H1 (cell line): ENCODE measurements at regions not wholly inside any gene's neighbourhood (a gene's known extent, or its start where the extent isn't known, plus 50 kb on each side); places are given as distances from the start of the nearest gene placed in this dataset.

ENCODE experiments used
- CTCF ChIA-PET: fragments of 300-600 bp; sonication (Branson Sonifier 250); formaldehyde crosslinking; loops from one replicate; lab custom pipeline; 2021; ENCODE audit not compliant: partially characterized antibody; lab: Charles Lee
- POLR2A ChIA-PET: fragments of 300-600 bp; sonication (Branson Sonifier 250); formaldehyde crosslinking; loops from one replicate; lab custom pipeline; 2021; ENCODE audit warnings: inconsistent platforms; ENCODE audit not compliant: partially characterized antibody; lab: Charles Lee
- DNase-seq, 2 experiments: peaks; one replicate each; pipeline versions ENCODE4 v3.0.0 to v3.0.0-alpha.2; 2010 to 2022; ENCODE audit warnings: low spot score in 2 of 2, low read depth in 1 of 2, mixed read lengths in 1 of 2
- FAIRE-seq: peaks from 2 replicates; lab custom pipeline; 2011; peaks lifted over from hg19 to GRCh38; lab: Jason Lieb, UNC
- H2AFZ ChIP-seq: 2 replicates; pipeline ENCODE4 v1.8.1; 2012; ENCODE audit warnings: low read length, inconsistent platforms
- H2AK5ac ChIP-seq: 2 replicates; pipeline ENCODE4 v1.6.1; 2013; ENCODE audit warnings: low read depth, low read length
- H2BK120ac ChIP-seq: replicated peaks from 2 replicates; pipeline ENCODE3; 2013; ENCODE audit warnings: low read depth, low read length, inconsistent platforms
- H2BK12ac ChIP-seq: 2 replicates; pipeline ENCODE4 v1.6.1; 2013; ENCODE audit warnings: low read depth, low read length
- H2BK15ac ChIP-seq: 2 replicates; pipeline ENCODE4 v1.6.1; 2013; ENCODE audit warnings: low read length
- H2BK20ac ChIP-seq: 2 replicates; pipeline ENCODE4 v1.6.1; 2013; ENCODE audit warnings: low read length
- H2BK5ac ChIP-seq: 2 replicates; pipeline ENCODE4 v1.6.1; 2013; ENCODE audit warnings: low read depth, low read length
- H3K14ac ChIP-seq: 2 replicates; pipeline ENCODE4 v1.6.1; 2013; ENCODE audit warnings: inconsistent platforms; ENCODE audit not compliant: insufficient read length
- H3K18ac ChIP-seq: 2 replicates; pipeline ENCODE4 v1.6.1; 2013; ENCODE audit warnings: low read length; ENCODE audit errors: extremely low read depth
- H3K23ac ChIP-seq: 2 replicates; pipeline ENCODE4 v1.6.1; 2013; ENCODE audit warnings: inconsistent platforms; ENCODE audit not compliant: insufficient read length
- H3K23me2 ChIP-seq: 2 replicates; pipeline ENCODE4 v1.6.1; 2013; ENCODE audit warnings: low read depth, low read length
- H3K27ac ChIP-seq: 2 replicates; pipeline ENCODE4 v1.6.1; 2011; ENCODE audit warnings: low read depth, low read length, inconsistent platforms
- H3K27me3 ChIP-seq, 4 experiments: replicated peaks in 1 of 4; 1 replicate in 1 of 4; 2 replicates in 3 of 4; pipeline versions ENCODE4 v1.6.1 to v1.8.1; 2011 to 2013; ENCODE audit warnings: low read length in 3 of 4, mild to moderate bottlenecking in 3 of 4, inconsistent platforms in 2 of 4, mixed read lengths in 2 of 4, moderate library complexity in 1 of 4; ENCODE audit not compliant: control insufficient read depth in 3 of 4, insufficient read depth in 3 of 4; ENCODE audit errors: extremely low read depth in 1 of 4
- H3K36me3 ChIP-seq, 4 experiments: 2 replicates each; pipeline versions ENCODE4 v1.6.1 to v1.8.1; 2011 to 2013; ENCODE audit warnings: mild to moderate bottlenecking in 4 of 4, low read length in 3 of 4, moderate library complexity in 2 of 4, control low read depth in 1 of 4, inconsistent platforms in 1 of 4; ENCODE audit not compliant: insufficient read depth in 4 of 4, control insufficient read depth in 2 of 4
- H3K4ac ChIP-seq: replicated peaks from 2 replicates; pipeline ENCODE3; 2013; ENCODE audit warnings: low read length, low read depth, mixed read lengths, inconsistent platforms; ENCODE audit not compliant: insufficient read length
- H3K4me1 ChIP-seq, 4 experiments: replicated peaks in 1 of 4; 1 replicate in 1 of 4; 2 replicates in 3 of 4; pipeline versions ENCODE4 v1.6.1 to v1.8.1; 2011 to 2013; ENCODE audit warnings: low read length in 3 of 4, inconsistent platforms in 2 of 4, mixed read lengths in 1 of 4; ENCODE audit not compliant: insufficient read depth in 4 of 4, control insufficient read depth in 3 of 4
- H3K4me2 ChIP-seq, 2 experiments: 2 replicates each; pipeline versions ENCODE4 v1.6.1 to v1.8.1; 2011 to 2013; ENCODE audit warnings: low read depth in 2 of 2, low read length in 2 of 2, control low read depth in 1 of 2, inconsistent platforms in 1 of 2, mild to moderate bottlenecking in 1 of 2; ENCODE audit not compliant: insufficient read depth in 1 of 2
- H3K4me3 ChIP-seq, 4 experiments: fragments of 200-600, 300-600 bp in 1 of 4; sonication (generic), shearing (Covaris generic), sonication (Bioruptor Twin) in 1 of 4; 2 replicates each; pipeline versions ENCODE4 v1.5.1 to v1.8.1; 2011 to 2016; ENCODE audit warnings: low read length in 4 of 4, low read depth in 3 of 4, control low read depth in 2 of 4, inconsistent platforms in 2 of 4, mild to moderate bottlenecking in 2 of 4, mixed read lengths in 1 of 4, moderate library complexity in 1 of 4; ENCODE audit not compliant: insufficient read depth in 2 of 4; ENCODE audit errors: extremely low read depth in 1 of 4
- H3K56ac ChIP-seq: replicated peaks from 2 replicates; pipeline ENCODE3; 2013; ENCODE audit warnings: low read depth, mild to moderate bottlenecking, mixed read lengths, low read length, inconsistent platforms; ENCODE audit not compliant: insufficient read length
- H3K79me1 ChIP-seq: 2 replicates; pipeline ENCODE4 v1.6.1; 2013; ENCODE audit warnings: low read depth, low read length, control low read depth
- H3K79me2 ChIP-seq, 2 experiments: 2 replicates each; pipeline versions ENCODE4 v1.6.1 to v1.8.1; 2012 to 2013; ENCODE audit warnings: low read length in 2 of 2, mild to moderate bottlenecking in 2 of 2, inconsistent platforms in 1 of 2; ENCODE audit not compliant: insufficient read depth in 2 of 2, control insufficient read depth in 1 of 2
- H3K9ac ChIP-seq, 4 experiments: replicated peaks in 1 of 4; 1 replicate in 1 of 4; 2 replicates in 3 of 4; pipeline versions ENCODE4 v1.6.1 to v1.8.1; 2011 to 2013; ENCODE audit warnings: low read depth in 3 of 4, low read length in 3 of 4, control low read depth in 2 of 4, mild to moderate bottlenecking in 2 of 4, moderate library complexity in 2 of 4, inconsistent platforms in 1 of 4; ENCODE audit errors: extremely low read depth in 1 of 4
- H3K9me3 ChIP-seq, 2 experiments: 2 replicates each; pipeline versions ENCODE4 v1.6.1 to v1.8.1; 2012 to 2013; ENCODE audit warnings: mild to moderate bottlenecking in 2 of 2, moderate library complexity in 2 of 2, control low read depth in 1 of 2, inconsistent platforms in 1 of 2, low read depth in 1 of 2, low read length in 1 of 2, mixed read lengths in 1 of 2; ENCODE audit not compliant: insufficient read depth in 2 of 2
- H4K20me1 ChIP-seq, 2 experiments: replicated peaks in 1 of 2; 2 replicates each; pipeline versions ENCODE3 to v1.8.1; 2011 to 2013; ENCODE audit warnings: inconsistent platforms in 2 of 2, low read length in 2 of 2, mild to moderate bottlenecking in 1 of 2; ENCODE audit not compliant: insufficient read depth in 2 of 2, control insufficient read depth in 1 of 2
- H4K5ac ChIP-seq: 2 replicates; pipeline ENCODE4 v1.6.1; 2013; ENCODE audit warnings: low read length, low read depth, mixed read lengths, inconsistent platforms; ENCODE audit not compliant: insufficient read length
- H4K8ac ChIP-seq: 2 replicates; pipeline ENCODE4 v1.8.0; 2013; ENCODE audit warnings: mild to moderate bottlenecking, moderate library complexity, low read length, inconsistent platforms; ENCODE audit not compliant: insufficient read depth; ENCODE audit errors: extremely low read depth
- H4K91ac ChIP-seq: replicated peaks from 2 replicates; pipeline ENCODE3; 2013; ENCODE audit warnings: low read length, mixed read lengths, inconsistent platforms; ENCODE audit not compliant: insufficient read length
- CEBPB ChIP-seq: IDR thresholded peaks from 2 replicates; pipeline ENCODE4 v1.6.1; 2012; ENCODE audit warnings: low read depth, low read length
- TEAD4 ChIP-seq: IDR thresholded peaks from 2 replicates; pipeline ENCODE4 v1.6.1; 2012; ENCODE audit warnings: low read depth, low read length, inconsistent platforms, mixed read lengths
- WGBS, 2 experiments: shearing (Covaris generic) in 1 of 2; methylation state at CpG; one replicate each; pipeline versions ENCODE4 v1.1.6 to v1.1.7; 2013 to 2015; ENCODE audit warnings: low lambda C conversion rate in 2 of 2, mixed read lengths in 2 of 2, inconsistent platforms in 1 of 2, low coverage in 1 of 2, missing lambda C conversion rate in 1 of 2; ENCODE audit not compliant: insufficient replicate concordance in 2 of 2, insufficient coverage in 1 of 2, insufficient read length in 1 of 2; ENCODE audit errors: extremely low coverage in 1 of 2, missing lambda C conversion rate in 1 of 2; 5-methylcytosine and 5-hydroxymethylcytosine counted together

DNA sequence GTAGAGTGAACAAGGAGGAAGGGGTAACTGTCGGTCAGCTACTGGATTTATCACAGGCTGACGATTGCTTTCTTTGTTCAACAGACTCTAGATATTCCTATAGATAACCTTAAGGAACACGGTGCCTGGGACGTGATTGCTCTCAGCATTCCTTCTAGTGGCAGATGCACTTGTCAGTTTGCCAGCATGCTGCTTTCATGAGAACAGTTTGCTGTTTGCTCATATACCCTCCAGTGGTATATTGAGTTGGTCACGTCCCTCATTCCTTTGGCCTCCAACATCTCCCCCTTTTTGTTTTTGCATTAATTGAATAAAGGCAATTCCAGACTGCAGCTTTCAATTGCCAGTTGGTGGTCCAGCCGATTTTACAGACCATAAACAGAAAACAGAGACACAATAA is 76.8 kb upstream of the BTN3A2 start:
- peaks cover 2% of the 10 kb centered on the region for H3K23me2 ChIP-seq
- no peak overlapping the region for H4K5ac ChIP-seq
- H3K9ac ChIP-seq, result no peak overlapping the region
- H3K9me3 ChIP-seq, result no peaks in the 10 kb centered on the region
- H3K4me2 ChIP-seq, result no peak overlapping the region
- H2BK15ac ChIP-seq, result no peak overlapping the region
- H2BK120ac ChIP-seq, result no peak overlapping the region
- no peak overlapping the region for H3K14ac ChIP-seq
- H3K4ac ChIP-seq, result no peak overlapping the region
- H3K18ac ChIP-seq, result no peak overlapping the region
- no peaks in the 10 kb centered on the region for H3K27me3 ChIP-seq
- no peak overlapping the region for H2AFZ ChIP-seq
- no peaks in the 10 kb centered on the region; a peak in 1 of 8 replicates for H3K36me3 ChIP-seq
- H4K8ac ChIP-seq, result no peak overlapping the region
- FAIRE-seq (no peak), DNase-seq (no peak)
- CTCF ChIA-PET, result no interaction called here
- no peak overlapping the region for H2BK20ac ChIP-seq
- no peak overlapping the region for H3K23ac ChIP-seq
- peaks cover 0 to 5% (median 1%) of the 10 kb centered on the region in 4 experiments; a peak in 1 of 7 replicates for H3K4me1 ChIP-seq
- H2BK5ac ChIP-seq, result no peak overlapping the region
- H4K91ac ChIP-seq, result no peak overlapping the region
- H2BK12ac ChIP-seq, result no peak overlapping the region
- H3K27ac ChIP-seq, result no peak overlapping the region
- H3K79me2 ChIP-seq, result peaks cover 0 to 7% of the 10 kb centered on the region in 2 experiments; a peak in 2 of 4 replicates
- 92% methylated on average over 6 of the region's 6 CpGs; no CpG with 5 or more reads in 1 of the 2 experiments for WGBS, 2 experiments
- no peaks in the 10 kb centered on the region for H3K79me1 ChIP-seq
- peaks cover 0 to 2% of the 10 kb centered on the region in 2 experiments for H4K20me1 ChIP-seq
- no peak overlapping the region for H3K56ac ChIP-seq
- no peak overlapping the region for H3K4me3 ChIP-seq
- POLR2A ChIA-PET, result interaction anchor here (0.9 to 6.6 kb wide), 7 partner anchors 10 to 130 kb away, joined by 3 to 52 read pairs (median 5); a partner anchor contains a TSS
- no peak overlapping the region for H2AK5ac ChIP-seq
- no peak for TF ChIP-seq TEAD4
- TF ChIP-seq CEBPB, result no peak
